Smooth muscle cell (in vitro differentiated cells): ENCODE measurements at regions not wholly inside any gene's neighbourhood (a gene's known extent, or its start where the extent isn't known, plus 50 kb on each side); places are given as distances from the start of the nearest gene placed in this dataset.

ENCODE experiments used
- DNase-seq: peaks from one replicate; lab custom pipeline; 2025; ENCODE audit not compliant: unreplicated experiment; lab: John Stamatoyannopoulos, UW
- H2AFZ ChIP-seq: fragments of 200-600 bp; sonication (generic); 2 replicates; pipeline ENCODE4 v1.6.0; 2016; ENCODE audit warnings: antibody characterized with exemption, low read depth, mild to moderate bottlenecking
- H3F3A ChIP-seq: fragments of 200-600 bp; sonication (generic); 2 replicates; pipeline ENCODE4 v1.6.0; 2017; ENCODE audit warnings: antibody characterized with exemption, low read depth
- H3K27ac ChIP-seq: fragments of 200-600 bp; sonication (generic); 2 replicates; pipeline ENCODE4 v1.5.1; 2016; ENCODE audit warnings: low read depth, mild to moderate bottlenecking
- H3K27me3 ChIP-seq: fragments of 200-600 bp; sonication (generic); 2 replicates; pipeline ENCODE4 v1.6.1; 2016; ENCODE audit warnings: low read depth, mild to moderate bottlenecking
- H3K36me3 ChIP-seq: fragments of 200-600 bp; sonication (generic); 2 replicates; pipeline ENCODE4 v1.5.1; 2016; ENCODE audit warnings: low read depth
- H3K4me1 ChIP-seq: fragments of 200-600 bp; sonication (generic); 2 replicates; pipeline ENCODE4 v1.5.1; 2016; ENCODE audit warnings: low read depth
- H3K4me2 ChIP-seq: fragments of 200-600 bp; sonication (generic); 2 replicates; pipeline ENCODE4 v1.6.0; 2016; ENCODE audit warnings: mild to moderate bottlenecking
- H3K4me3 ChIP-seq: fragments of 200-600 bp; sonication (generic); 2 replicates; pipeline ENCODE4 v1.5.1; 2016; ENCODE audit warnings: mild to moderate bottlenecking
- H3K79me2 ChIP-seq: fragments of 200-600 bp; sonication (generic); 2 replicates; pipeline ENCODE4 v1.6.0; 2016; ENCODE audit warnings: low read depth, mild to moderate bottlenecking
- H3K9ac ChIP-seq: fragments of 200-600 bp; sonication (generic); 2 replicates; pipeline ENCODE4 v1.6.0; 2016; ENCODE audit warnings: low read depth
- H3K9me3 ChIP-seq: fragments of 200-600 bp; sonication (generic); replicated peaks from 2 replicates; pipeline ENCODE4 v1.5.1; 2016; ENCODE audit warnings: low read depth
- H4K20me1 ChIP-seq: fragments of 200-600 bp; sonication (generic); 2 replicates; pipeline ENCODE4 v1.6.0; 2016; ENCODE audit warnings: low read depth
- WGBS: methylation state at CpG from one replicate; pipeline ENCODE4 v1.1.7; 2016; ENCODE audit warnings: low lambda C conversion rate; 5-methylcytosine and 5-hydroxymethylcytosine counted together
- TF ChIP-seq, protein P1 (sequence below): fragments of 200-600 bp; sonication (generic); IDR thresholded peaks from 2 replicates; pipeline ENCODE4 v1.5.1; 2017; ENCODE audit warnings: borderline replicate concordance, mild to moderate bottlenecking, antibody characterized with exemption; ENCODE audit not compliant: insufficient read depth, poor library complexity, severe bottlenecking

DNA sequence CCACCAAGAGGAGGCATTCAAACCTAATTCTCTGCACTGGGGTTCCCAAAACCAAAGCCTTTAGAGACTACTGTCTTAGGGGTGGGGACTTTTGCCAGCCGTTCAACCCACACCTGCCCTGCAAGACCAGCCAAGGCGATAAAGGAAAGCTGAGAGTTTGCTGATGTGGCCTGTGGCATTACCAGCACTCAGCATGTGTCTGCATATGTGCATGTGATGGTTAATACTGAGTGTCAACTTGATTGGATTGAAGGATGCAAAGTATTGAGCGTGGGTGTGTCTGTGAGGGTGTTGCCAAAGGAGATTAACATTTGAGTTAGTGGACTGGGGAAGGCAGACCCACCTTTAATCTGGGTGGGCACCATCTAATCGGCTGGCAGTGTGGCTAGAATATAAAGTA, 474.2 kb downstream of the MED10 start:
- Histone ChIP-seq H3K4me3 (no peak overlapping the region), H3K4me1 (no peaks in the 10 kb centered on the region)
- WGBS = 86% methylated on average over 4 of the region's 4 CpGs

DNA sequence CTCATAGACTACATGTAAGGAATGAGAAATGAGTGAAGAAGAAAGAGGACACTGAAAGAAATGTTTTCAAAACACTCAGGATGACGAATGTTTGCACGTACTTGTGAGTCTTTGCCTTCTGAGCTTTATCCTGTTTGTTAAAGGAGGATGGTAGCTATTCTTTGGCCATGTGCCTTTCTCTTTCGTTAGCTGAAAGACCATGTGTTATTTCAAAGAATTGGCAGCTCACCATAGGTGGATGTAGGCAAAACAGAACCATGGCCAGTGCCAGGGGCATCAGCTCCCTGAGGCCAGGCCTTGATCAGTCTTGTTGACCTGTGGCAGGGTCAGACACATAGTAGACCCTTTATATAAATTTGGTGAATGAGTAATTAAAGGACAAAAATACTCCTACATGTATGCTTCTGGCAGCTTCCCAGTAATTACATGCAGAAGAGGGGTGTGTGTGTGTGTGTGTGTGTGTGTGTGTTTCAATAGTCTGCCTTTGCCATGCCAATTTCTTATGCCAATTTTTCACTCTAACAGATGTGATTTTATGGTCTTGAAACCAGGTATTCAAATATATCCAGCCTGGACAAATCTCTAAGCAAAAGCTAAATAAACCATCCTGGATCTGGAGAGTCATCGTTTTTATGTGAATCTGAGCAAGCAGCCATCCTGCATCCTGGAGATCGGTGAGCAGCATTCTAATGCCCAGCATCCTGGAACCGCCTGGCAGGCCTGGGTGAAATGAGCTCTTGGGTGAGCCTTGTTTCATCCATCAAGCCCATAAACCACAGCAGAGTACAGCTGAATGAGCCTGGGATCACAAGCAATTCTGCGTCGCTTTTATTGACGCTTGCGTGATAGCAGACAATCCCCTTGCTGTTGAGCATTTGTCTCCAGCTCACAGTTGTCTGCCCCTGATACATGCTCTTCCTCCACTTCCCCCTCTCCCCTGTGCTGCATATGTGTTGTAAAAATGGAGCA, 475.4 kb downstream of the MED10 start:
- Histone ChIP-seq H3K27me3 (no peaks in the 10 kb centered on the region), H3K4me2 (no peak overlapping the region), H3K79me2 (no peaks in the 10 kb centered on the region), H3K9me3 (no peaks in the 10 kb centered on the region), H3K4me3 (no peak overlapping the region), H3K36me3 (no peaks in the 10 kb centered on the region), H3K9ac (no peak overlapping the region), H4K20me1 (no peaks in the 10 kb centered on the region), H3K27ac (no peak overlapping the region), H3K4me1 (no peaks in the 10 kb centered on the region), H2AFZ (no peak overlapping the region), H3F3A (no peaks in the 10 kb centered on the region)
- TF ChIP-seq, protein P1, sequence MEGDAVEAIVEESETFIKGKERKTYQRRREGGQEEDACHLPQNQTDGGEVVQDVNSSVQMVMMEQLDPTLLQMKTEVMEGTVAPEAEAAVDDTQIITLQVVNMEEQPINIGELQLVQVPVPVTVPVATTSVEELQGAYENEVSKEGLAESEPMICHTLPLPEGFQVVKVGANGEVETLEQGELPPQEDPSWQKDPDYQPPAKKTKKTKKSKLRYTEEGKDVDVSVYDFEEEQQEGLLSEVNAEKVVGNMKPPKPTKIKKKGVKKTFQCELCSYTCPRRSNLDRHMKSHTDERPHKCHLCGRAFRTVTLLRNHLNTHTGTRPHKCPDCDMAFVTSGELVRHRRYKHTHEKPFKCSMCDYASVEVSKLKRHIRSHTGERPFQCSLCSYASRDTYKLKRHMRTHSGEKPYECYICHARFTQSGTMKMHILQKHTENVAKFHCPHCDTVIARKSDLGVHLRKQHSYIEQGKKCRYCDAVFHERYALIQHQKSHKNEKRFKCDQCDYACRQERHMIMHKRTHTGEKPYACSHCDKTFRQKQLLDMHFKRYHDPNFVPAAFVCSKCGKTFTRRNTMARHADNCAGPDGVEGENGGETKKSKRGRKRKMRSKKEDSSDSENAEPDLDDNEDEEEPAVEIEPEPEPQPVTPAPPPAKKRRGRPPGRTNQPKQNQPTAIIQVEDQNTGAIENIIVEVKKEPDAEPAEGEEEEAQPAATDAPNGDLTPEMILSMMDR = no peak
- no peak for DNase-seq
- WGBS = 84% methylated on average over 10 of the region's 10 CpGs

More for the DNA sequence above, 474.2 kb downstream of the MED10 start:
- H3K4me2 ChIP-seq = no peak overlapping the region
- H3K27ac ChIP-seq = no peak overlapping the region
- H3K36me3 ChIP-seq = no peaks in the 10 kb centered on the region
- no peaks in the 10 kb centered on the region for H3K27me3 ChIP-seq
- no peak overlapping the region for H3K9ac ChIP-seq
- TF ChIP-seq, protein P1 = no peak
- H3K9me3 ChIP-seq = no peaks in the 10 kb centered on the region
- no peaks in the 10 kb centered on the region for H3F3A ChIP-seq
- no peaks in the 10 kb centered on the region for H4K20me1 ChIP-seq
- no peak for DNase-seq
- H2AFZ ChIP-seq = no peak overlapping the region
- no peaks in the 10 kb centered on the region for H3K79me2 ChIP-seq

DNA sequence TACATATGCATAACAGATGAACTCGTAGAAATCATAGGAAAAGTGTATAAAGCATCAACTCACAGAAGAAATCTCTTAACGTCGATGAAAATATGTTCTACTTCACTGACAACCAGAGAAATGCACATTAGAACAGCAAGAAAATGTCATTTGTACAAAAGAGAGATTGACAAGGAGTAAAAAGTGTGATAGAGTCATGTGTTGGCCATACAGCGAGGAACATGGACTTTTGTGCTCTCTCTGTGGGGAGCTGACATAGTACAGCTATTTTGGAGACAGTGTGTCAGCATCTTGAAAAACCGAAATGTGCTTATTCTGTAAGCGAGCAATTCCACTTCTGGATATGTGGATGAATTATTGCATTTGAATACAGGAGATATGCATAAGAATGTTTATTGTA, 477.9 kb downstream of the ICE1 start:
- Histone ChIP-seq H3K79me2 (no peaks in the 10 kb centered on the region), H3K4me2 (no peak overlapping the region), H3F3A (no peaks in the 10 kb centered on the region), H3K27me3 (no peaks in the 10 kb centered on the region), H2AFZ (no peak overlapping the region), H3K27ac (no peak overlapping the region), H3K4me3 (no peak overlapping the region), H3K36me3 (no peaks in the 10 kb centered on the region), H4K20me1 (no peaks in the 10 kb centered on the region), H3K9ac (no peak overlapping the region), H3K4me1 (no peaks in the 10 kb centered on the region), H3K9me3 (no peaks in the 10 kb centered on the region)
- DNase-seq = no peak
- WGBS = 89% methylated on average over 6 of the region's 6 CpGs
- TF ChIP-seq, protein P1 = no peak

DNA sequence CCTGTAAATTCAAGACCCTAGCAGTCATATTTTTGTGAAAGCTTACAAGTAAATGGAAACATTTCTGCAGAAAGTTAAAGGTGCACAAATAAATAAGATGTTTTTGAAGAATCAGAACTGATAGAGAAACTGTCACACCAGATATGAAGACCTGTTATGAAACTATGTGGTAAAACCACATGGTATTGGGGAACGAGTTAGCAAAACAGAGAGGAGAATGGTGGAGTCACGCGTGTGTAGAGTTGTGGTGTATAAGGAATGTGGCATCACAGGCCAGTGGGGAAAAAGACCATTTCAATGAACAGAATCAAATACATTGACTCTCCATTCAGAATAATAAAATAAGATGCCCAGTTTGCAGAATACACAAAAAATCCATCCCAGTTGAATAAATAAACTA, 477.2 kb downstream of the ICE1 start:
- Histone ChIP-seq H3K4me1 (no peaks in the 10 kb centered on the region), H2AFZ (no peak overlapping the region), H3F3A (no peaks in the 10 kb centered on the region), H3K27ac (no peak overlapping the region), H4K20me1 (no peaks in the 10 kb centered on the region), H3K4me2 (no peak overlapping the region), H3K79me2 (no peaks in the 10 kb centered on the region), H3K4me3 (no peak overlapping the region), H3K9me3 (no peaks in the 10 kb centered on the region), H3K9ac (no peak overlapping the region), H3K36me3 (no peaks in the 10 kb centered on the region), H3K27me3 (no peaks in the 10 kb centered on the region)
- 88% methylated on average over 3 of the region's 3 CpGs for WGBS
- TF ChIP-seq, protein P1 = no peak
- no peak for DNase-seq
